Fibroblast of lung (primary cell): ENCODE measurements at regions not wholly inside any gene's neighbourhood (a gene's known extent, or its start where the extent isn't known, plus 50 kb on each side); places are given as distances from the start of the nearest gene placed in this dataset.

Source experiments
- DNase-seq, 2 donors: peaks; one replicate each; pipeline versions ENCODE4 v3.0.0 to v3.0.0-alpha.2; 2010; ENCODE audit warnings: low read depth in 2 of 2
- H2AFZ ChIP-seq: 2 replicates; pipeline ENCODE4 v1.5.1; 2012; ENCODE audit warnings: low read length, control low read depth, inconsistent platforms
- H3K27ac ChIP-seq: 2 replicates; pipeline ENCODE4 v1.5.1; 2011; ENCODE audit warnings: low read length, control low read depth; ENCODE audit not compliant: insufficient read depth
- H3K27me3 ChIP-seq: 2 replicates; pipeline ENCODE4 v1.5.1; 2011; ENCODE audit warnings: mild to moderate bottlenecking, low read length; ENCODE audit not compliant: control insufficient read depth, insufficient read depth
- H3K36me3 ChIP-seq: 2 replicates; pipeline ENCODE4 v1.5.1; 2011; ENCODE audit warnings: low read length; ENCODE audit not compliant: control insufficient read depth, insufficient read depth
- H3K4me1 ChIP-seq: 2 replicates; pipeline ENCODE4 v1.5.1; 2011; ENCODE audit warnings: low read length; ENCODE audit not compliant: control insufficient read depth, insufficient read depth; ENCODE audit errors: extremely low read depth
- H3K4me2 ChIP-seq: 2 replicates; pipeline ENCODE4 v1.5.1; 2011; ENCODE audit warnings: low read length, control low read depth; ENCODE audit not compliant: insufficient read depth; ENCODE audit errors: extremely low read depth
- H3K4me3 ChIP-seq, 4 experiments: fragments of 200-600 bp in 1 of 4; sonication (generic) in 1 of 4; replicated peaks in 1 of 4; 2 replicates each; pipeline ENCODE4 v1.5.1; 2011 to 2016; ENCODE audit warnings: low read length in 4 of 4, low read depth in 3 of 4, mild to moderate bottlenecking in 3 of 4, control low read depth in 2 of 4, inconsistent platforms in 1 of 4, mixed read lengths in 1 of 4; ENCODE audit not compliant: insufficient read depth in 1 of 4; ENCODE audit errors: control extremely low read depth in 1 of 4
- H3K79me2 ChIP-seq: 2 replicates; pipeline ENCODE4 v1.5.1; 2012; ENCODE audit warnings: mild to moderate bottlenecking, low read length, inconsistent platforms; ENCODE audit not compliant: control insufficient read depth, insufficient read depth
- H3K9ac ChIP-seq: 2 replicates; pipeline ENCODE4 v1.5.1; 2011; ENCODE audit warnings: mild to moderate bottlenecking, low read length, control low read depth; ENCODE audit not compliant: insufficient read depth
- H3K9me3 ChIP-seq: 2 replicates; pipeline ENCODE4 v1.5.1; 2012; ENCODE audit warnings: low read depth, low read length; ENCODE audit not compliant: control insufficient read depth, insufficient read depth
- H4K20me1 ChIP-seq: 2 replicates; pipeline ENCODE4 v1.5.1; 2011; ENCODE audit warnings: low read length; ENCODE audit not compliant: control insufficient read depth, insufficient read depth; ENCODE audit errors: extremely low read depth
- CTCF ChIP-seq, 2 donors: IDR thresholded peaks in 1 of 2; conservative IDR thresholded peaks in 1 of 2; 1 replicate in 1 of 2; 2 replicates in 1 of 2; pipeline ENCODE4 v1.5.1; 2011 to 2012; ENCODE audit warnings: low read length in 2 of 2, control low read depth in 1 of 2, inconsistent platforms in 1 of 2, low read depth in 1 of 2, mild to moderate bottlenecking in 1 of 2
- EZH2 ChIP-seq: IDR thresholded peaks from 2 replicates; pipeline ENCODE4 v1.5.1; 2012; ENCODE audit warnings: low read length, control low read depth, mild to moderate bottlenecking; ENCODE audit errors: missing control alignments

GRCh38 chr11:80584661-80585060 lies 1143.8 kb upstream of the TENM4 start:
- Histone ChIP-seq H3K79me2 (no peaks in the 10 kb centered on the region), H3K36me3 (no peaks in the 10 kb centered on the region), H3K4me1 (no peaks in the 10 kb centered on the region), H3K4me3 (no peak overlapping the region), H3K27me3 (no peaks in the 10 kb centered on the region), H2AFZ (no peak overlapping the region), H3K9ac (no peak overlapping the region), H3K4me2 (no peak overlapping the region), H3K27ac (no peak overlapping the region), H3K9me3 (no peaks in the 10 kb centered on the region), H4K20me1 (no peaks in the 10 kb centered on the region)
- no peak for DNase-seq
- TF ChIP-seq CTCF (conservative IDR thresholded peaks at IDR 0.05 in 1 of 2, IDR thresholded peaks at IDR 0.05 in 1 of 2; ENCODE audit: low read depth in 1 of 2, low read length in 2 of 2) (no peak), EZH2 (no peak)

GRCh38 chr11:80569832-80570231 lies 1129.0 kb upstream of the TENM4 start:
- TF ChIP-seq CTCF (conservative IDR thresholded peaks at IDR 0.05 in 1 of 2, IDR thresholded peaks at IDR 0.05 in 1 of 2; ENCODE audit: low read depth in 1 of 2, low read length in 2 of 2): no peak
- no peak for TF ChIP-seq EZH2
- DNase-seq: no peak
- Histone ChIP-seq H3K36me3 (no peaks in the 10 kb centered on the region), H3K9ac (no peak overlapping the region), H2AFZ (no peak overlapping the region), H3K9me3 (no peaks in the 10 kb centered on the region), H3K4me2 (no peak overlapping the region), H3K4me3 (no peak overlapping the region), H4K20me1 (no peaks in the 10 kb centered on the region), H3K4me1 (no peaks in the 10 kb centered on the region), H3K27ac (no peak overlapping the region), H3K79me2 (no peaks in the 10 kb centered on the region), H3K27me3 (no peaks in the 10 kb centered on the region)

- H3K9me3 ChIP-seq: no peaks in the 10 kb centered on the region
- H3K4me2 ChIP-seq: no peak overlapping the region
- no peaks in the 10 kb centered on the region for H3K79me2 ChIP-seq
- no peak overlapping the region for H3K4me3 ChIP-seq
- no peak overlapping the region for H3K27ac ChIP-seq
- no peaks in the 10 kb centered on the region for H4K20me1 ChIP-seq
- no peaks in the 10 kb centered on the region for H3K4me1 ChIP-seq
- H3K27me3 ChIP-seq: no peaks in the 10 kb centered on the region
- TF ChIP-seq CTCF (conservative IDR thresholded peaks at IDR 0.05 in 1 of 2, IDR thresholded peaks at IDR 0.05 in 1 of 2; ENCODE audit: low read depth in 1 of 2, low read length in 2 of 2) (no peak), EZH2 (no peak)
- H2AFZ ChIP-seq: no peak overlapping the region
- H3K36me3 ChIP-seq: no peaks in the 10 kb centered on the region
- no peak for DNase-seq
- no peak overlapping the region for H3K9ac ChIP-seq
These were observed 1124.4 kb upstream of the TENM4 start for GRCh38 chr11:80565231-80565630.
